ENCODE measurements at regions not wholly inside any gene's neighbourhood (a gene's known extent, or its start where the extent isn't known, plus 50 kb on each side); places are given as distances from the start of the nearest gene placed in this dataset.
"Not testable (repeated sequence)": the region's sequence is repeated elsewhere in the genome, so short reads cannot be mapped to it uniquely, and the experiment has no call there.

DNA sequence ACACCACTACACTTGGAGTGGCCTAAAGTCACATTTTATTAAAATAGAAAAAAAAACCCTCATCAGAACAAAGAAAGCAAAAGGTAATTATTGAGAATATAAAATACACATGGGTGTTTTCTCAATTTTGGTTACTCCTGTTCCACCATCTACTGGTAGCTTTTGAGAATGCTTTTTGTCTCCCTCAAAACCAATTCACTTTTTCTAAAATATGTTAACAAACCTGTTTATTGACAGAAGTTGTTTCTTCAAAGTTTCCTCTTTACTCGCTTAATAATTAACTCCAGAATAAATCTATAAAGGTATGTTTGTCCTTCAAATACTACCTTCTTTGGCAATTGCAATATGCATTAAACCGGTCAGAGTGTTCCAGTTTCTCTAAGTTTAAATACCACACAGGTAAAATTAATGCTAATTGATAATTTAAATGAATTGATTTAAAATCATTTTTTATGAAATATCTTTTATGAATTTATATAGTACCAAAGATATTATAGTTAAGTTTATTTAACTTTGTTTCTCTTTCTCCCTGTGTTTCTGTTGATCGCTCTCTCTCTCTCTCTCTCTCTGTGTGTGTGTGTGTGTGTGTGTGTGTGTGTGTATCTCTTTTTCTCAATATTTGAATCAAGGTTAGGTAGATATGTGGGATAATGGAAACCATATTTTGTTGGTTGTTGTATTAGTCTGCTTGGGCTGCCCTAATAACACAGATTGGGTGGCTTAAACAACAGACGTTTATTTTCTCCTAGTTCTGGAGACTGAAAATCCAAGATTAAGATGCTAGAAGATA is 487.4 kb downstream of the PRDM9 start:
- DNase-seq = no peak

DNA sequence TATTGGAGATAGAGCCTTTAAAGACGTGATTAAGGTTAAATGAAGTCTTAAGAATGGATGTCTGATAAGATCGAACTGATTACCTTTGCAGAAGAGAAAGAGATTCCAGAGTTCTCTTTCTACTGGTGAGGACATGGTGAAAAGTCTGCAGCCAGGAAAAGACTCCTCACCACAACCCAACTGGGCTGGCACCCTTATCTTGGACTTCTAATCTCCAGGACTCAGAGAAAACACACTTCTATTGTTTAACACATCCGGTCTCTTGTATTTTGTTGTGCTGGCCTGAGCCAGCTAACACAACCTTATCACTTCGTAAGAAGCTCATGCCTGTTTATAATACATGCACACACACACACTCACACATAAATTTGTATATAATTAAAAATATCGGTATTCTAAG is 489.1 kb downstream of the PRDM9 start:
- DNase-seq = no peak

DNA sequence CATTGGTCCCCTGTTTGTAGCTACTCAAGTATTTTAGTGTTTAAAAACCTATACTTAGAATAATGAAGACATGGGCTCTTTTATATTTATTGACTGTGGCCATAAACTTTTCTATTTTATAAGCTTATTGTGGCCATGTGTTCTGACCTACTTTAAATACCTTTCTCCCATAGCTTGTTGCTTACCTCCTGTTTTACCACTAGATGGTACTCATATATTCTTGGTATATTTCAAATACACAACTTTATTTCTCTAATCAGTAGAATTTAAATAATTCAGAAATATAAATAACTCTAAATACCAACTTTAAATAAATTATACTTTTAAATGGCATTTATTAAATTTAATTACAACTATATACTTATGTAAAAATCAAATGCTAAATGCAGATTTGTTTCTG is 498.0 kb downstream of the PRDM9 start:
- DNase-seq = no peak

DNA sequence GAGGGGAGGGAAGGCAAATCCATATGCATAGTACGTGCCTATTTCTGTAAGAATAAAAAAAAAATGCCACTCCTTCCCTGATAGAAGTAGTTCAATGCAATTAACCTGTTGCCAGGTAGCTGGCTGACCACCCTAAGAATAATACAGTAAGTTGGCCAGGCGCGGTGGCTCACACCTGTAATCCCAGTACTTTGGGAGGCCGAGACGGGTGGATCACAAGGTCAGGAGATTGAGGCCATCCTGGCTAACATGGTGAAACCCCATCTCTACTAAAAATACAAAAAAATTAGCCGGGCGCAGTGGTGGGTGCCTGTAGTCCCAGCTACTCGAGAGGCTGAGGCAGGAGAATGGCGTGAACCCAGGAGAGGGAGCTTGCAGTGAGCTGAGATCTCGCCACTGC is 510.3 kb downstream of the PRDM9 start:
- not testable (repeated sequence) for DNase-seq

DNA sequence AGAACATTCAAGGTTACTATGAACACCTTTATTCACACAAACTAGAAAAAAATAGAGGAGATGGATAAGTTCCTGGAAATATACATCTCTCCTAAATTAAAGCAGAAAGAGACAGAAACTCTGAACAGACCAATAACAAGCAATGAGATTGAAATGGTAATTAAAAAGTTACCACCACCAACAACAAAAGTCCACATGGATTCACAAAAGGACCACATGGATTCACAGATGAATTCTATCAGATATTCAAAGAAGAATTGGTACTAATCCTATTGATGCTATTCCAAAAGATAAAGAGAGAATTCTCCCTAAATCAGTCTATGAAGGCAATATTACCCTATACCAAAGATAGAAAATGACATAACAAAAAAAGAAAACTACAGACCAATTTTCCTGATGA is 518.9 kb downstream of the PRDM9 start:
- DNase-seq = no peak

DNA sequence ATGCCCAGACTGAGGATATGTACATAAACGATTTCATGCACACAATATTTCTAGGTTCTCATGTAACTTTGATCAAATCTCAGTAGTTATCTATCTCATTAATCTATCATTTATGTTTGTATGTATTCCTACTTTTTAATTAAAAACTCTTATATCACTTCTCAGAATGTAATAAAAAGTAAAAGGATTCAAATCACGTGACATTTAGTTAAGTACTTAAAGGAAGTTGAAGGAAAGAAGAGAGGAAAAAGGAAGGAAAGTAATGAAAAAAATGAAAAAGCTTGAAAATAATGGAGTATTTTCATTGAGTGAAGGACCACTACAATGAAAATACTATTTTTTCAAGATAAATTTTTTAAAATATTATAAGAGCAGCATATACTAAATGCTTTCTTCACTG is 535.3 kb downstream of the PRDM9 start:
- DNase-seq = no peak

DNA sequence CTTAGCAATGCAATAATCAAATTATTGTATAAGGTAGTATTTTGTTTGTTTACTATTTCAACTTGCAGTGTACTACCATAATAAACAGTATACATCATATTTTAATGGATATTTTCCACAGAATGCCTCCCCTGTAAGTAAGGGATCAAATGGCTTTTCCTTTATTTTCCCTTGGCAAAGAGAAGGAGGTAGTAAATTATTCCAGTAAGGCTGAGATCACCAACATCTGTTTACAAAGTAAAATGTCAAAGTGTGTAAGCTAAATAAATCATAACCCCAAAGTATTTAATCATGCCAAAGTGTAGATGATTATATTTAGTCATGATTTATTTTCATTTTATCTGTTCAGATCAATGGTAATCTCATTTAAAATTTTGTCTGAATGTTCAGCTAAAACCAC is 537.6 kb downstream of the PRDM9 start:
- no peak for DNase-seq

DNA sequence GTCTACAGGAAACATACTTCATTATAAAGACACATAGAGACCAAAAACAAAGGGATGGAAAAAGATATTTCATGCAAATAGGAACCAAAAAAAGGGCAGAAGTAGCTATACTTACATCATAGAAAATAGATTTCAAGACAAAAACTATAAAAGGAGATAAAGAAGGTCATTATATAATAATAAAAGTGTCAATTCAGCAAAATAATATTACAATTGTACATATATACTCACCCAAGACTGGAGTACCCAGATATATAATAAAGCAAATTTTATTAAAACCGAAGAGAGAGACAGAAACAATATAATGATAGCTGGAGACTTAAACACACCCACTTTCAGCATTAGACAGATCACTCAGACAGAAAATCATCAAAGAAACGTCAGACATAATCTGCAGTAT is 546.3 kb downstream of the PRDM9 start:
- DNase-seq = no peak

DNA sequence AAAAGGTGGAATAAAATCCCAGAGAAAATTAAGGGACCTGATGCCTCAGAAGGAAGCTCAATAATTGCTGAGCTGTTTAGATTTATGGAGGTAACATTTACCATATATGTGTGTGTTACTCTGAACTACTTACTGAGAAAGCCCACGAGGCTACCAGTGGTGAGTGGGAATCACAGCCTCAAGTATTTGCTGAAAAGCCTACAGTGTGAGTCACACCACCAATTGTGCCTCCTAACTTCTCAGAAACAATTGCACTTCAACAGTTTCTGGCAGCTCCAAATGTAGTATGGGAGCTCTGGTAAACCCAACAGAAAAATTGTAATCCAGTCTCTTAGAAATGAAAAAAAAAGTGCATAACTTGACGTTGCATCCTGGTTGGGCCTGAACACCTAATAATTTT is 551.6 kb downstream of the PRDM9 start:
- no peak for DNase-seq

DNA sequence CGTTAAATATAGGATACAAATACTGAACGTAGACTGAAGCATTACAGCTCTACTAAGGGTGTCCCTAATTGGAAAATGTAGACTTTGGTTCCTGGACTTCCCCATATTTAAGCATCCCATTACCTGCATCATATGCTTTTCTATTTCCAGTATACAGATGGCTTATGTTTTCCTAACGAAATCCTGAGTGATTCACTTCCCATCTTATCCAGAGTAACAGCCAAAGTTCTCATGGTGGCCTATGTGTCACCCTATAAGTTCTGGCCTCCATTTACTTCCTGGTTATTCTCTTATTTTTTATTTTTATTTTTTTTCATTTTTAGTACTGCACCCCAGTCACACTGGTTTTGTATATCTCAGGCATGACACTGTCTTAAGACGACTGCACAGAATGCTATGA is 552.3 kb downstream of the PRDM9 start:
- no peak for DNase-seq

DNA sequence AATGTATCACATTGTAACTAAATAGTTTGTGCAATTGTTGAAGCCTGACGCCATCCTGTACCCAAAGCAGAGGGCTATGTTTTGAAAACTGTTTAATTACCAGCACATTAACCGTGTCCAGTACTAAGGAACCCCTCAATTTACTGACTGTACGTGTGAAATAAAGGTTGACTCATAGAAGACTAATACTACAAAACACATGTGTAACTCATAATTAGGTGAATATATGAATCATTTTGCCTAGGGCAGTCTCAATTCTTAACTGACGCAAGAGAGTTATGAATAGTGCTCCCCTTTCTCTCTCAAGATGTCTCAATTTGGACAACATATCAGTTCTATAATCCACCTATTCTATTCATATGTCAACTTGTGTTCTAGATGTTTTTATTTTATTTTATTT is 558.4 kb downstream of the PRDM9 start:
- no peak for DNase-seq

DNA sequence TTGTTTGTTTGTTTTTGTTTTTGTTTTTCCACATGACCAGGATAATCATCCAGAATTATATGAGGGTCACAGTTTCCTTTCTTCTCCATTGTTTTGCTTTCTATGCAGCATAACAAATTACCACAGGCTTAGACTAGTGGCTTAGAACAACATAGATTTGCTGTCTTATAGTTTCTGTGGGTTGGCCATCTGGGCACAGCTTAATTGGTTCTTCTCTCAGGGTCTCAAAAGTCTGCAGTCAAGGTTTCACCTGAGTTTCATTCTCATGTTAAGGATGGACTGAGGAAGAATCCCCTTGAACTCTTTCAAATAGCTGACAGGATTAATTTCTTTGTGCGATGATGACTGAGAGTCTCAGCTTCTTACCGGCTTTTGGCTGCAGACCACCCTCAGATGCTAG is 559.8 kb downstream of the PRDM9 start:
- no peak for DNase-seq

DNA sequence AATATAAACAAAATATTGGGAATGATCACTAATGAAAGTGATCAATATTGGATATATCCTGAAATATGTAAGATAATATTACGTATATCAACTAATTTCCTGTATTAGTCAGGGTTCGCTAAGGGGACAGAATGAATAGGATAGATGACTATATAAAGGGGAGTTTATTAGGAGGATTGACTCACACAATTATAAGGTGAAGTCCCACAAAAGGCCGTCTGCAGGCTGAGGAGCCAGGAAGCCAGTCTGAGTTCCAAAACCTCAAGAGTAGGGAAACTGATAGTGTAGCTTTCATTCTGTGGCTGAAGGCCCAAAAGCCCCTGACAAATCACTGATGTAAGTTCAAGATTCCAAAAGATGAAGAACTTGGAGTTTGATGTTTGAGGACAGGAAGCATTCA is 561.1 kb downstream of the PRDM9 start:
- DNase-seq = no peak

DNA sequence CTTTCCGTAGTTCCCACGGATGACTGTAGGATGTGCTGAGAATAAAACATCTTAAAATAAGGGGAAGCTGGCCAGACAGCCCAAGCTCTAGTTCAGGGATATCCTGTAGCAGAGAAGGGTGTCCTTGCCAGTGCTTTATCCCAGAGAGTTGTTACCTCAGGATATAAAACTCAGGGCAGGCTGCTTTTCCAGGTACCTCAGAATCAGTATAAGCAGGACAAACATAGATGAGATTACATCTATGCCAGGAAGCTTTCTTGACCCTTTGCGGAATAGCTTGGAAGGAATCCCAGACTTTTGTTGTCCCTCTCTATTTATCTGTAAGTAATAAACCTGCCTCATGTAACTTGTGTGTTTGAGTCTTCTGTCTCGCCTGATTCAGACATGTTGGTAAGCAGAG is 565.7 kb downstream of the PRDM9 start:
- DNase-seq = no peak

DNA sequence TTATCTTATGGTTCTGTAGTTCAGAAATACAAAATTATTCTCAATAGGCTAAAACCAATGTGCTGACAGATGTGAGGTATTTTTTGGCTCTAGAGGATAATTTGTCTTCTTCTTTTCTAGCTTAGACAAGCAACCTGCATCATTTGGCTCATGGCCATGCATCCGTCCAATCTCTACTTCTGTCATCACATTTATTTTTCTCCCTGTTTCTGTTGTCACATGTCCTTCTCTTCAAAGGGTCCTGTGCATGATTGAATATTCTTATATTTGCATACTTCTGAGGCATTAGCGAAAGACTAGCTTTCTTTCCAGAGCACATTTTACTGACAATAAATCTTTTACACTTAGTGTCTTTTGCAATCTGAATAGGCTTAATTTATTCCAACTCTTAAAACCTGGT is 564.7 kb downstream of the CDH10 start:
- no peak for DNase-seq

DNA sequence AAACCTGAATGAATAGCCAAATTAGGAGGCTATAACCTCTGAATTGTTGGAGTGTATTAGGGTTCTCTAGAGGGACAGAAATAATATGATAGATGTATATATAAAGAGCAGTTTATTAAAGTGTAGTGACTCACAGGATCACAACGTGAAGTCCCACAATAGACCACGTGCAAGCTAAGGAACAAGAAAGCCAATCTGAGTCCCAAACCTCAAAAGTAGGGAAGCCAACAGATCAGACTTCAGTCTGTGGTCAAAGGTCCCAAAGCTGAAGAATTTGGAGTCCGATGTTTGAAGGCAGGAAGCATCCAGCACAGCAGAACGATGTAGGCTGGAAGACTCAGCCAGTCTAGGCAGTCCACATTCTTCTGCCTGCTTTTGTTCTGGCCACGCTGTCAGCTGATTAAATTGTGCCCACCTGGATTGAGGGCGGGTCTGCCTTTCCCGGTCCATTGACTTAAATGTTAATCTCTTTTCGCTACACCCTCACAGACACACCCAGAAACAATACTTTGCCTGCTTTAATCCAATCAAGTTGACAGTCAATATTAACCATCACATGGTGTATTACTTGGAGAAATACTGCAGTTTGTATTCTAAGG is 550.6 kb downstream of the CDH10 start:
- no peak for DNase-seq

DNA sequence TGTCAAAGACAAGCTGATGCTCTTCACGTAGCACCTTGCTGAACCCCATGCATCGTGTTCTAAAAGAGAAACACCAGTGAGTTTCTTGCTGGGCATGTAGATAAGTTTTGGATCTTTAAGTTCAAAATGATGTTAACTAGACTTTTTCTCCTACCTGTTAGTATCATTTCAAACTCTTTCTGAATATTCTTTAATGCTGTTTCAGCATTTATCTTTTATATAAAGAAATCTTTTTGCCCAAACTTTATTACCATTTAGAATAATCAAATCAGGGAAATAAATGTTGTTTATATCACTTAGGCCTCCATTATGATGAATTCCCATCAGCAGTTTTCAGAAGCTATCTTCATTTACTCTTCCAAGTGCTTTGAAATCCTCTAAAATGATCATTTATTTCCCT is 542.8 kb downstream of the CDH10 start:
- DNase-seq = no peak

DNA sequence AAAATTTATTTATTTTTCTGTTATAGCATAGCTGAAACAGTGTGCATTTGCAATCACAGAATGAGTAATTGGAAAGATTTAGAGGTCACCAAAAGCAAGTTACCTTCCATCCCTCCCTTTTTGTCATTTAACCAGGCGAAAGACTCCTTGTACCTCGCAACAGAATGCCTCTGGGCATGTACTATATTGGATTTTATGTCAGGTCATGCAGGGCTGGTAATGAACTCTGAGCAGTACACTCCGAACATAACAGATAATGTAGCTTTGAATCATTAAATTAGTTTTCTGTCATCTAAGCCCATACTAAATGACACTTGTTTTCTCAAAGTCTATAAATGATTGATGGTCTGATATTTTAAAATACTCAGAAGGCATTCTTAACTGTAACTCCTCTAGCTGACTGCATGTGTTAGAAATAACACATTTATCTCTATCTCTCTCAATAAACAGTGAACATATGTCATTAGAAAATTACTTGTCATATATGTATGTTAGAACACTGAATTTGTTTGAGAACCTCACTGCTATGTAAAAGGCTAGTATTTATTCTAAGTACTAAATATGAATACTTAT is 541.2 kb downstream of the CDH10 start:
- no peak for DNase-seq

DNA sequence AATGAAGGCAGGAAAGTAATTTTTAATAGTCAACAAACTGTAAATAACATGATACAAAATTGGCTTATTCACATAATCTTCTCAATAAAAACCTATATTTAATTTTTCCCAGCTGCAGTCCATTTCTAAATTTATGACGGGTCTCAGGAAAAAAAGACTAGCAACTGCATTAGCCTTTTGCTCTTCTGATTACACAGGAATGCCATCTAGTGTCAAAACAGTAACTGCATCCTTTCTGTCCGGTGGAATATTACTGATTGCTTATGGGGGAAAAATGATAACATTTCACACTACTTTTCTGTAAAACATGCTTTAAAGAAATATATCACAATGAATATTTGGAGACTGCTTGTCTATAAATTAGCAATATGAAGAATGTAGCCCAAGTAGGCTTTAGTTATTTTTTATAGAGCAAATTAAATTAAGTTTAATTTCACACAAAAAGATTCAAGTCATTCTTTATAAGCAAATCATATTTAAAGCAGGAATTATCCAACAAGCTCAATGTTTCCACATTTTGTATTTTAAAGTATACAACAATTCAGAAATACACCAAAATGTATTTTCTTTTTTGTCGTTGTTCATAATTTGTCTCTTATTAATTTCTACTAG is 534.7 kb downstream of the CDH10 start:
- no peak for DNase-seq

DNA sequence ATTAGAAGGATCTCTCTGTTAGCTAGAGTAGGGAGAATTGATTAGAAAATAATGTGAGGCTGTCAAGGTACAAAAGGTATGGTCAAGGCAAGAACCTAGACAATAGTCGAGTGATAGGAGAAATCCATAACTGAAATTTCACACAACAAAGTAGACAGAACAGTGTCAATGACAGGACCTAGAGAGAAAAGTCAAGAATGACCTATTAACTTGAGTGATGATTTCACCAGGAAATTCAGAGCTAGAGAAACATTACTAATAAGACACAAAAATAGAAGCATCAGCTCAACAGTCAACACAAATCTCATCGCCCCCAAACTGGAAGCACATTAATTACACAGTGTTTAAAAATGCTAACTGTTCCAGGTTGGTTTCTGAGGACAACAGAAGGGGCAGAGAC is 532.4 kb downstream of the CDH10 start:
- DNase-seq = no peak

DNA sequence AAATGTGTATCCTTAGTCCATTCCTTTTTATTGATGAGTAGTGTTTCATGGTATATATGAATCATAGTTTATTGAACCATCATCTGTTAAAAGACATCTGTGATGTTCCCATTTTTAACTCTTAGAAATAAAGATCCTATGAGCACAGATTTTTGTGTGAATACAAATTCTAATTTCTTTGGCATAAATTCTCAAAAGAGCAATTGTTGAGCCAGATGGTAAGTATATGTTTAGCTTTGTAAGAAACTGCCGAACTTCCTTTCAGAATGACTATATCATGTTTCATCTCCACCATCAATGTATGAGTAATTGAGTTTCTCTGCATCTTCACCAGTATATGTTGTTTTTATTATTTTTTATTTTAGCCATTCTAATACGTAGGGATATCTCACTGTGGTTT is 526.4 kb downstream of the CDH10 start:
- no peak for DNase-seq

DNA sequence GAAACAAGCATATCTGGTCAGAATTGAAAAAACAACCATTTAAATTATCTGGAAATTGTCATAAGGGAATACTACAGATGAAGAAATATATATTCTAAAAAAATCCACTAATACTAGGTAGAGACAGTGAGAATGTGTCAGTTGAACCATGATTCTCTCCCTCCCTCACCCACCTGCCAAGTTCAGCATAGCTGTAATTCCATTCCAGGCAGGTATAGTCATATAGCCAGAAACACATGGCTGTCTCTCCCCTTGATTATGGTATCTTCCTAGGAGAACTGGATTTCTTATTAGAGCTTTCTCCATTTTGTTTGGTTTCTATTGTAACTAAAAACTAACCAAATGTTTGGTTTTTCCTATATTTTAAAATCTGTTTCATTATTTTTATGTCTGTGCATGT is 509.2 kb downstream of the CDH10 start:
- DNase-seq = no peak

DNA sequence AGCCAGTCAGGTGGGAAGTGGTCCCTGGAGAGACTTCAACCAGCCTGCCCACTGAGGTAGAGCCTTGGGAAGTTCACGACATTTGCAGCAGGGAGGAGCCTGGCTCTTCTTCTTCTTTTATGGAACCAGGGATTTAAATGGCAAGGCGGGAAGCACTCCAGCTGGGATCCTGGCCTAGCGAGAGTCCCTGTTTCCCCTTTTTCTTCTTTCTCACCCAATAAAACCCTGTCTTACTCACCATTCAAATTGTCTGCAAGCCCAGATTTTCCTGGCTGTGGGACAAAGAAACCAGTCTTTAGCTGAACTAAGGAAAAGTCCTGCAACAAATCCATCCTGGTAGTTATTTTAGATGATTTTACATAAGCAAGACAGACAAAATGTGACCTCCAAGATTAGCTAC is 503.7 kb downstream of the CDH10 start:
- no peak for DNase-seq

DNA sequence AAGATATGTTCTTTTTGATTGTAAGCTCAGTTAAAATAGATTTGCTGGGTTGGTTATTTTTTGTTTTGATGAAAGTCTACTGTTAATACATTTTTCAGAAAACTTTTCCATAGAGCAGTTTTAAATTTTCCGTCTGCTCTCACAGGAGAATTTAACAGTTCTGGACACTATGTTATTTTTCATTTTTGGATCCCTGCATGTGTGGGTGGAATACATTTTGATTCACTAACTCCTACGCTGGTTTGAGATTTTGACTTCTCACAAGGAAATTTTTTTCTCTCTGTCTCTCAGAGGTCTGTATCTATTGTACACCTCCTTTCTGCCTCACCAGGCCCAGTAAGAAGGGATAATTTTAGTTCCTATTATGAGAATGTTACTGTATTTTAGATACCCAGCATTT is 502.4 kb downstream of the CDH10 start:
- no peak for DNase-seq
